WTC11 (cell line): ENCODE measurements at regions not wholly inside any gene's neighbourhood (a gene's known extent, or its start where the extent isn't known, plus 50 kb on each side); places are given as distances from the start of the nearest gene placed in this dataset.

Experiments used
- ATAC-seq: fragments of 200-7000 bp; cut with Tn5 transposase; 2 replicates; pipeline ENCODE4 v1.10.0; 2021; ENCODE audit warnings: mild to moderate bottlenecking, moderate library complexity
- CTCF ChIA-PET: fragments of 300-600 bp; sonication (Branson Sonifier 250); formaldehyde crosslinking; loops from one replicate; lab custom pipeline; 2021; ENCODE audit warnings: antibody characterized with exemption; lab: Charles Lee
- POLR2A ChIA-PET: fragments of 350-600 bp; sonication (Branson Sonifier 250); formaldehyde crosslinking; loops from one replicate; lab custom pipeline; 2021; ENCODE audit warnings: antibody characterized with exemption; lab: Charles Lee
- DNase-seq: peaks from one replicate; pipeline ENCODE4 v3.0.0; 2021; ENCODE audit warnings: low spot score
- H3K27ac Mint-ChIP-seq: 2 replicates; pipeline ENCODE4 v1.8.0; 2021; ENCODE audit warnings: mixed read lengths
- H3K27me3 Mint-ChIP-seq: 2 replicates; pipeline ENCODE4 v1.8.0; 2021; ENCODE audit warnings: low read depth, mild to moderate bottlenecking, moderate library complexity, mixed read lengths
- H3K36me3 Mint-ChIP-seq: 2 replicates; pipeline ENCODE4 v1.8.0; 2021; ENCODE audit warnings: mixed read lengths
- H3K4me1 Mint-ChIP-seq: 2 replicates; pipeline ENCODE4 v1.8.0; 2022; ENCODE audit warnings: mixed read lengths
- H3K4me3 Mint-ChIP-seq: 2 replicates; pipeline ENCODE4 v1.8.0; 2021; ENCODE audit warnings: mild to moderate bottlenecking, moderate library complexity, mixed read lengths
- H3K9me3 Mint-ChIP-seq: 2 replicates; pipeline ENCODE4 v1.8.0; 2021; ENCODE audit warnings: mixed read lengths
- ATF1 ChIP-seq: sonication (generic); formaldehyde crosslinking; IDR thresholded peaks from 2 replicates; pipeline ENCODE4 v1.8.1; 2023; ENCODE audit warnings: mild to moderate bottlenecking, moderate library complexity, missing genetic modification reagents
- CBFB ChIP-seq: sonication (generic); formaldehyde crosslinking; IDR thresholded peaks from 2 replicates; pipeline ENCODE4 v1.8.1; 2022; ENCODE audit warnings: mild to moderate bottlenecking, low read depth, missing genetic modification reagents
- CTCF ChIP-seq: fragments of 200-600 bp; IDR thresholded peaks from 2 replicates; pipeline ENCODE4 v1.8.0; 2022; ENCODE audit warnings: antibody characterized with exemption
- EMX1 ChIP-seq: fragments of 250-450 bp; sonication (Bioruptor Pico); IDR thresholded peaks from 2 replicates; pipeline ENCODE4 v1.8.0; 2021; ENCODE audit warnings: mild to moderate bottlenecking
- ESRRA ChIP-seq: sonication (generic); formaldehyde crosslinking; IDR thresholded peaks from 2 replicates; pipeline ENCODE4 v1.8.1; 2022; ENCODE audit warnings: mild to moderate bottlenecking, missing genetic modification reagents, borderline replicate concordance
- GABPB1 ChIP-seq: sonication (generic); formaldehyde crosslinking; IDR thresholded peaks from 2 replicates; pipeline ENCODE4 v1.8.1; 2023; ENCODE audit warnings: mild to moderate bottlenecking, missing genetic modification reagents
- GRHL2 ChIP-seq: fragments of 250-450 bp; sonication (Bioruptor Pico); IDR thresholded peaks from 2 replicates; pipeline ENCODE4 v1.8.0; 2022; ENCODE audit warnings: mild to moderate bottlenecking, moderate library complexity; ENCODE audit not compliant: insufficient replicate concordance, severe bottlenecking
- GTF2I ChIP-seq: fragments of 250-450 bp; sonication (Bioruptor Pico); conservative IDR thresholded peaks from 2 replicates; pipeline ENCODE4 v1.4.0; 2021; ENCODE audit warnings: mild to moderate bottlenecking
- MLX ChIP-seq: sonication (generic); formaldehyde crosslinking; IDR thresholded peaks from 2 replicates; pipeline ENCODE4 v1.8.1; 2023; ENCODE audit warnings: mild to moderate bottlenecking, missing genetic modification reagents, moderate library complexity
- NFYB ChIP-seq: sonication (generic); formaldehyde crosslinking; conservative IDR thresholded peaks from 2 replicates; pipeline ENCODE4 v1.8.0; 2022; ENCODE audit warnings: low read depth, missing genetic modification reagents
- OVOL2 ChIP-seq: fragments of 250-450 bp; sonication (Bioruptor Pico); IDR thresholded peaks from 2 replicates; pipeline ENCODE4 v1.9.0; 2021; ENCODE audit warnings: mild to moderate bottlenecking, borderline replicate concordance
- PRRX2 ChIP-seq: fragments of 250-450 bp; sonication (Bioruptor Pico); IDR thresholded peaks from 2 replicates; pipeline ENCODE4 v1.8.0; 2021; ENCODE audit warnings: mild to moderate bottlenecking
- TEAD4 ChIP-seq: sonication (generic); formaldehyde crosslinking; IDR thresholded peaks from 2 replicates; pipeline ENCODE4 v1.8.0; 2022; ENCODE audit warnings: mild to moderate bottlenecking, missing genetic modification reagents
- ZNF317 ChIP-seq: sonication (generic); formaldehyde crosslinking; IDR thresholded peaks from 2 replicates; pipeline ENCODE4 v1.8.1; 2023; ENCODE audit warnings: low read depth, mild to moderate bottlenecking, moderate library complexity, missing genetic modification reagents, borderline replicate concordance
- ZNF416 ChIP-seq: fragments of 250-450 bp; sonication (Bioruptor Pico); IDR thresholded peaks from 2 replicates; pipeline ENCODE4 v1.9.0; 2021; ENCODE audit warnings: mild to moderate bottlenecking, inconsistent platforms
- TF ChIP-seq, protein P1 (sequence below): fragments of 250-450 bp; sonication (Bioruptor Pico); IDR thresholded peaks from 2 replicates; pipeline ENCODE4 v1.9.0; 2021; ENCODE audit warnings: mild to moderate bottlenecking, borderline replicate concordance
- TF ChIP-seq, protein P2 (sequence below): sonication (generic); formaldehyde crosslinking; IDR thresholded peaks from 2 replicates; pipeline ENCODE4 v1.8.1; 2022; ENCODE audit warnings: mild to moderate bottlenecking, missing genetic modification reagents, moderate library complexity, borderline replicate concordance
- TF ChIP-seq, protein P3 (sequence below): sonication (generic); formaldehyde crosslinking; IDR thresholded peaks from 2 replicates; pipeline ENCODE4 v1.8.1; 2023; ENCODE audit warnings: mild to moderate bottlenecking, missing genetic modification reagents
- TF ChIP-seq, protein P4 (sequence below): sonication (generic); formaldehyde crosslinking; IDR thresholded peaks from 2 replicates; pipeline ENCODE4 v1.8.0; 2022; ENCODE audit warnings: mild to moderate bottlenecking, missing genetic modification reagents
- TF ChIP-seq, protein P5 (sequence below): fragments of 250-450 bp; sonication (Bioruptor Pico); IDR thresholded peaks from 2 replicates; pipeline ENCODE4 v1.9.0; 2021; ENCODE audit warnings: mild to moderate bottlenecking

DNA sequence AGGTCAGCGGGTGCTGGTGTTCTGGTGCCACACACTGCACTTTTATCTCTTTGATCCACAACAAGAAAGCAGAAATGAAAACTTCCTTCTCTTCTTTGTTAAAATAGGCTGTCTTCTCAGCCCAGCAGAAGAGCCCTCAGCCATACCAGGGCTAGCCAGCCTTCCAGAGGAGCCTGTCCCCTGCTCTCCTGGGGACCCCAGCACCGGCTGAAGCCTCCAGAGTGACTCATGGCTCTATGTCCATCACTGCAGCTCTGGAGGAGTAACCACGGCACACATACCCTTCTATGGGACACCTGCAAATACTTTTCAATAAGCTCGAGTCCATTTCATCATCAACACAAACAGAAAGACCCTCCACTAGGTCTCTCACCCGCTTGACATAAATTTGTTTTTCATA is 135.6 kb upstream of the CST7 start (continued):
- TF ChIP-seq, protein P1, sequence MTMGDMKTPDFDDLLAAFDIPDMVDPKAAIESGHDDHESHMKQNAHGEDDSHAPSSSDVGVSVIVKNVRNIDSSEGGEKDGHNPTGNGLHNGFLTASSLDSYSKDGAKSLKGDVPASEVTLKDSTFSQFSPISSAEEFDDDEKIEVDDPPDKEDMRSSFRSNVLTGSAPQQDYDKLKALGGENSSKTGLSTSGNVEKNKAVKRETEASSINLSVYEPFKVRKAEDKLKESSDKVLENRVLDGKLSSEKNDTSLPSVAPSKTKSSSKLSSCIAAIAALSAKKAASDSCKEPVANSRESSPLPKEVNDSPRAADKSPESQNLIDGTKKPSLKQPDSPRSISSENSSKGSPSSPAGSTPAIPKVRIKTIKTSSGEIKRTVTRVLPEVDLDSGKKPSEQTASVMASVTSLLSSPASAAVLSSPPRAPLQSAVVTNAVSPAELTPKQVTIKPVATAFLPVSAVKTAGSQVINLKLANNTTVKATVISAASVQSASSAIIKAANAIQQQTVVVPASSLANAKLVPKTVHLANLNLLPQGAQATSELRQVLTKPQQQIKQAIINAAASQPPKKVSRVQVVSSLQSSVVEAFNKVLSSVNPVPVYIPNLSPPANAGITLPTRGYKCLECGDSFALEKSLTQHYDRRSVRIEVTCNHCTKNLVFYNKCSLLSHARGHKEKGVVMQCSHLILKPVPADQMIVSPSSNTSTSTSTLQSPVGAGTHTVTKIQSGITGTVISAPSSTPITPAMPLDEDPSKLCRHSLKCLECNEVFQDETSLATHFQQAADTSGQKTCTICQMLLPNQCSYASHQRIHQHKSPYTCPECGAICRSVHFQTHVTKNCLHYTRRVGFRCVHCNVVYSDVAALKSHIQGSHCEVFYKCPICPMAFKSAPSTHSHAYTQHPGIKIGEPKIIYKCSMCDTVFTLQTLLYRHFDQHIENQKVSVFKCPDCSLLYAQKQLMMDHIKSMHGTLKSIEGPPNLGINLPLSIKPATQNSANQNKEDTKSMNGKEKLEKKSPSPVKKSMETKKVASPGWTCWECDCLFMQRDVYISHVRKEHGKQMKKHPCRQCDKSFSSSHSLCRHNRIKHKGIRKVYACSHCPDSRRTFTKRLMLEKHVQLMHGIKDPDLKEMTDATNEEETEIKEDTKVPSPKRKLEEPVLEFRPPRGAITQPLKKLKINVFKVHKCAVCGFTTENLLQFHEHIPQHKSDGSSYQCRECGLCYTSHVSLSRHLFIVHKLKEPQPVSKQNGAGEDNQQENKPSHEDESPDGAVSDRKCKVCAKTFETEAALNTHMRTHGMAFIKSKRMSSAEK = no peak
- TF ChIP-seq GRHL2 (CRISPR knock-in tag) (no peak), MLX (no peak)
- TF ChIP-seq, protein P2, sequence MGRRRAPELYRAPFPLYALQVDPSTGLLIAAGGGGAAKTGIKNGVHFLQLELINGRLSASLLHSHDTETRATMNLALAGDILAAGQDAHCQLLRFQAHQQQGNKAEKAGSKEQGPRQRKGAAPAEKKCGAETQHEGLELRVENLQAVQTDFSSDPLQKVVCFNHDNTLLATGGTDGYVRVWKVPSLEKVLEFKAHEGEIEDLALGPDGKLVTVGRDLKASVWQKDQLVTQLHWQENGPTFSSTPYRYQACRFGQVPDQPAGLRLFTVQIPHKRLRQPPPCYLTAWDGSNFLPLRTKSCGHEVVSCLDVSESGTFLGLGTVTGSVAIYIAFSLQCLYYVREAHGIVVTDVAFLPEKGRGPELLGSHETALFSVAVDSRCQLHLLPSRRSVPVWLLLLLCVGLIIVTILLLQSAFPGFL (CRISPR knock-in tag) = no peak

DNA sequence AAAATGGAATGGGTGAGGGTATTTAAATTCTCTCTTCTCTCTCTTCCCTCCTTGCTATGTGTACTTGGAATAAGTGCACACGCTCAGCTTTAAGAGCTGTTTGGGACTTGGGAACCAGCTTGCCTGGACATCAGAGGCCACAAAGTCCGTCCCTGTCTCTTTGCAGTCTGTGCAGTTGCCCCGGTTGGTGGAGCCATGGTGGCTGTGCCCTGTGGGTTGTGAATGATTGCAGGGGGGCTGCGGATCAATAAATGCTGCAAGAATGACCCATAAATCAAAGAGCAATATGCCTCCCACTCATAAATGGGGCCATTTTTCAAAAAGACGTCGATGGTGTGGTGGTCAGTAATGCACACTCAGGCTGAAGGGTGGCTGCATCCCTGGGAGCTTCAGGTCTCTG is 135.1 kb upstream of the CST7 start:
- Mint-ChIP-seq H3K4me3 (no peak overlapping the region), H3K9me3 (peaks cover 3% of the 10 kb centered on the region; the same call in 1 of the 2 replicates), H3K36me3 (no peaks in the 10 kb centered on the region), H3K27ac (no peak overlapping the region; the same call in 1 of the 2 replicates), H3K4me1 (no peaks in the 10 kb centered on the region), H3K27me3 (no peaks in the 10 kb centered on the region)
- DNase-seq = no peak
- TF ChIP-seq, protein P3, sequence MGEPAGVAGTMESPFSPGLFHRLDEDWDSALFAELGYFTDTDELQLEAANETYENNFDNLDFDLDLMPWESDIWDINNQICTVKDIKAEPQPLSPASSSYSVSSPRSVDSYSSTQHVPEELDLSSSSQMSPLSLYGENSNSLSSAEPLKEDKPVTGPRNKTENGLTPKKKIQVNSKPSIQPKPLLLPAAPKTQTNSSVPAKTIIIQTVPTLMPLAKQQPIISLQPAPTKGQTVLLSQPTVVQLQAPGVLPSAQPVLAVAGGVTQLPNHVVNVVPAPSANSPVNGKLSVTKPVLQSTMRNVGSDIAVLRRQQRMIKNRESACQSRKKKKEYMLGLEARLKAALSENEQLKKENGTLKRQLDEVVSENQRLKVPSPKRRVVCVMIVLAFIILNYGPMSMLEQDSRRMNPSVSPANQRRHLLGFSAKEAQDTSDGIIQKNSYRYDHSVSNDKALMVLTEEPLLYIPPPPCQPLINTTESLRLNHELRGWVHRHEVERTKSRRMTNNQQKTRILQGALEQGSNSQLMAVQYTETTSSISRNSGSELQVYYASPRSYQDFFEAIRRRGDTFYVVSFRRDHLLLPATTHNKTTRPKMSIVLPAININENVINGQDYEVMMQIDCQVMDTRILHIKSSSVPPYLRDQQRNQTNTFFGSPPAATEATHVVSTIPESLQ (CRISPR knock-in tag) = no peak
- no peak for TF ChIP-seq CBFB (CRISPR knock-in tag)
- no peak for TF ChIP-seq ZNF416 (CRISPR knock-in tag)
- TF ChIP-seq PRRX2 (CRISPR knock-in tag) = no peak
- no peak for TF ChIP-seq EMX1
- no peak for TF ChIP-seq GTF2I (CRISPR knock-in tag)
- no peak for TF ChIP-seq GABPB1 (CRISPR knock-in tag)
- TF ChIP-seq OVOL2 (CRISPR knock-in tag) = no peak
- TF ChIP-seq MLX = no peak
- TF ChIP-seq NFYB (CRISPR knock-in tag) = no peak
- CTCF ChIA-PET = no interaction called here
- POLR2A ChIA-PET = no interaction called here
- ATAC-seq = no peak

- ATAC-seq (no peak), DNase-seq (no peak)
- ChIA-PET POLR2A (no interaction called here), CTCF (no interaction called here)
- no peaks in the 10 kb centered on the region for H3K36me3 Mint-ChIP-seq
- H3K27ac Mint-ChIP-seq = no peak overlapping the region
- H3K27me3 Mint-ChIP-seq = no peaks in the 10 kb centered on the region
- H3K9me3 Mint-ChIP-seq = peaks cover 3% of the 10 kb centered on the region; the same call in 1 of the 2 replicates
- no peaks in the 10 kb centered on the region for H3K4me1 Mint-ChIP-seq
- no peak overlapping the region for H3K4me3 Mint-ChIP-seq
- TF ChIP-seq ESRRA (no peak), ZNF317 (CRISPR knock-in tag) (no peak), TEAD4 (CRISPR knock-in tag) (no peak), ATF1 (CRISPR knock-in tag) (no peak), CTCF (no peak)
- TF ChIP-seq, protein P4, sequence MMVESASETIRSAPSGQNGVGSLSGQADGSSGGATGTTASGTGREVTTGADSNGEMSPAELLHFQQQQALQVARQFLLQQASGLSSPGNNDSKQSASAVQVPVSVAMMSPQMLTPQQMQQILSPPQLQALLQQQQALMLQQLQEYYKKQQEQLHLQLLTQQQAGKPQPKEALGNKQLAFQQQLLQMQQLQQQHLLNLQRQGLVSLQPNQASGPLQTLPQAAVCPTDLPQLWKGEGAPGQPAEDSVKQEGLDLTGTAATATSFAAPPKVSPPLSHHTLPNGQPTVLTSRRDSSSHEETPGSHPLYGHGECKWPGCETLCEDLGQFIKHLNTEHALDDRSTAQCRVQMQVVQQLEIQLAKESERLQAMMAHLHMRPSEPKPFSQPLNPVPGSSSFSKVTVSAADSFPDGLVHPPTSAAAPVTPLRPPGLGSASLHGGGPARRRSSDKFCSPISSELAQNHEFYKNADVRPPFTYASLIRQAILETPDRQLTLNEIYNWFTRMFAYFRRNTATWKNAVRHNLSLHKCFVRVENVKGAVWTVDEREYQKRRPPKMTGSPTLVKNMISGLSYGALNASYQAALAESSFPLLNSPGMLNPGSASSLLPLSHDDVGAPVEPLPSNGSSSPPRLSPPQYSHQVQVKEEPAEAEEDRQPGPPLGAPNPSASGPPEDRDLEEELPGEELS (CRISPR knock-in tag) = no peak
- TF ChIP-seq, protein P5, sequence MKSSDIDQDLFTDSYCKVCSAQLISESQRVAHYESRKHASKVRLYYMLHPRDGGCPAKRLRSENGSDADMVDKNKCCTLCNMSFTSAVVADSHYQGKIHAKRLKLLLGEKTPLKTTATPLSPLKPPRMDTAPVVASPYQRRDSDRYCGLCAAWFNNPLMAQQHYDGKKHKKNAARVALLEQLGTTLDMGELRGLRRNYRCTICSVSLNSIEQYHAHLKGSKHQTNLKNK (CRISPR knock-in tag) = no peak
Observed at GRCh38 chr20:24814556-24815195, 134.4 kb upstream of the CST7 start.
